ENCODE measurements at regions not wholly inside any gene's neighbourhood (a gene's known extent, or its start where the extent isn't known, plus 50 kb on each side); places are given as distances from the start of the nearest gene placed in this dataset.
A peak's percentile ranks its signal among the peaks of the same experiment; 100 is the strongest.

- H3K79me2 ChIP-seq (ENCODE audit: control insufficient read depth, insufficient read depth, low read length), result no peaks in the 10 kb centered on the region
- no peak overlapping the region for H3K9ac ChIP-seq (ENCODE audit: insufficient read depth, low read length)
- H3K4me3 ChIP-seq (replicated peaks in 1 of 4; ENCODE audit: control extremely low read depth in 1 of 4, insufficient read depth in 1 of 4, low read depth in 3 of 4, low read length in 4 of 4), result no peak overlapping the region
- no peaks in the 10 kb centered on the region for H4K20me1 ChIP-seq (ENCODE audit: control insufficient read depth, extremely low read depth, insufficient read depth, low read length)
- H3K36me3 ChIP-seq (ENCODE audit: control insufficient read depth, insufficient read depth, low read length), result no peaks in the 10 kb centered on the region
- no peaks in the 10 kb centered on the region for H3K4me1 ChIP-seq (ENCODE audit: control insufficient read depth, extremely low read depth, insufficient read depth, low read length)
- H3K27ac ChIP-seq (ENCODE audit: insufficient read depth, low read length), result no peak overlapping the region
- H3K27me3 ChIP-seq (ENCODE audit: control insufficient read depth, insufficient read depth, low read length), result no peaks in the 10 kb centered on the region
- H3K4me2 ChIP-seq (ENCODE audit: extremely low read depth, insufficient read depth, low read length), result no peak overlapping the region
- H3K9me3 ChIP-seq (ENCODE audit: control insufficient read depth, insufficient read depth, low read depth, low read length), result no peaks in the 10 kb centered on the region
- H2AFZ ChIP-seq (ENCODE audit: low read length), result no peak overlapping the region
- DNase-seq (ENCODE audit: low read depth in 2 of 2), result no peak
- no peak for TF ChIP-seq EZH2 (IDR thresholded peaks at IDR 0.05; ENCODE audit: low read length, missing control alignments)
- no peak for TF ChIP-seq CTCF (conservative IDR thresholded peaks at IDR 0.05 in 1 of 2, IDR thresholded peaks at IDR 0.05 in 1 of 2; ENCODE audit: low read depth in 1 of 2, low read length in 2 of 2)
Observed at GRCh38 chr9:78598120-78598519, 301.2 kb downstream of the PSAT1 start.

GRCh38 chr9:78599926-78600325, 303.0 kb downstream of the PSAT1 start:
- H3K9me3 ChIP-seq (ENCODE audit: control insufficient read depth, insufficient read depth, low read depth, low read length), result no peaks in the 10 kb centered on the region
- no peak for DNase-seq (ENCODE audit: low read depth in 2 of 2)
- no peaks in the 10 kb centered on the region for H3K4me1 ChIP-seq (ENCODE audit: control insufficient read depth, extremely low read depth, insufficient read depth, low read length)
- H4K20me1 ChIP-seq (ENCODE audit: control insufficient read depth, extremely low read depth, insufficient read depth, low read length), result no peaks in the 10 kb centered on the region
- no peak overlapping the region for H3K4me2 ChIP-seq (ENCODE audit: extremely low read depth, insufficient read depth, low read length)
- no peak overlapping the region for H3K9ac ChIP-seq (ENCODE audit: insufficient read depth, low read length)
- H3K4me3 ChIP-seq (replicated peaks in 1 of 4; ENCODE audit: control extremely low read depth in 1 of 4, insufficient read depth in 1 of 4, low read depth in 3 of 4, low read length in 4 of 4), result no peak overlapping the region
- no peak overlapping the region for H2AFZ ChIP-seq (ENCODE audit: low read length)
- H3K79me2 ChIP-seq (ENCODE audit: control insufficient read depth, insufficient read depth, low read length), result no peaks in the 10 kb centered on the region
- H3K27me3 ChIP-seq (ENCODE audit: control insufficient read depth, insufficient read depth, low read length), result no peaks in the 10 kb centered on the region
- no peak overlapping the region for H3K27ac ChIP-seq (ENCODE audit: insufficient read depth, low read length)
- no peaks in the 10 kb centered on the region for H3K36me3 ChIP-seq (ENCODE audit: control insufficient read depth, insufficient read depth, low read length)
- TF ChIP-seq EZH2 (IDR thresholded peaks at IDR 0.05; ENCODE audit: low read length, missing control alignments) (no peak), CTCF (conservative IDR thresholded peaks at IDR 0.05 in 1 of 2, IDR thresholded peaks at IDR 0.05 in 1 of 2; ENCODE audit: low read depth in 1 of 2, low read length in 2 of 2) (no peak)

GRCh38 chr9:78601957-78602565, 305.1 kb downstream of the PSAT1 start:
- DNase-seq (ENCODE audit: low read depth in 2 of 2), result peak; percentile 54 to 69
- Histone ChIP-seq H3K79me2 (ENCODE audit: control insufficient read depth, insufficient read depth, low read length) (no peaks in the 10 kb centered on the region), H2AFZ (ENCODE audit: low read length) (no peak overlapping the region)

More at GRCh38 chr9:78601957-78602565, 305.1 kb downstream of the PSAT1 start:
- Histone ChIP-seq H3K9me3 (ENCODE audit: control insufficient read depth, insufficient read depth, low read depth, low read length) (no peaks in the 10 kb centered on the region), H4K20me1 (ENCODE audit: control insufficient read depth, extremely low read depth, insufficient read depth, low read length) (no peaks in the 10 kb centered on the region), H3K4me2 (ENCODE audit: extremely low read depth, insufficient read depth, low read length) (peak overlapping the region; percentile 46), H3K36me3 (ENCODE audit: control insufficient read depth, insufficient read depth, low read length) (no peaks in the 10 kb centered on the region), H3K27ac (ENCODE audit: insufficient read depth, low read length) (no peak overlapping the region), H3K9ac (ENCODE audit: insufficient read depth, low read length) (no peak overlapping the region), H3K27me3 (ENCODE audit: control insufficient read depth, insufficient read depth, low read length) (no peaks in the 10 kb centered on the region), H3K4me1 (ENCODE audit: control insufficient read depth, extremely low read depth, insufficient read depth, low read length) (no peaks in the 10 kb centered on the region), H3K4me3 (replicated peaks in 1 of 4; ENCODE audit: control extremely low read depth in 1 of 4, insufficient read depth in 1 of 4, low read depth in 3 of 4, low read length in 4 of 4) (peak overlapping the region in 1 of 4 experiments; percentile 36)
- TF ChIP-seq CTCF (conservative IDR thresholded peaks at IDR 0.05 in 1 of 2, IDR thresholded peaks at IDR 0.05 in 1 of 2; ENCODE audit: low read depth in 1 of 2, low read length in 2 of 2), result peak; percentile 83 to 84
- TF ChIP-seq EZH2 (IDR thresholded peaks at IDR 0.05; ENCODE audit: low read length, missing control alignments), result no peak
